Activated naive CD8-positive, alpha-beta T cell treated with anti-CD3 and anti-CD28 coated beads, Interleukin-2, amount 10 ng/mL, durations not matched to agents 7 days and 5 days (primary cell): ENCODE measurements at regions not wholly inside any gene's neighbourhood (a gene's known extent, or its start where the extent isn't known, plus 50 kb on each side); places are given as distances from the start of the nearest gene placed in this dataset.

Source experiments
- ATAC-seq: fragments of 150-1000 bp; cut with Tn5 transposase; one replicate; pipeline ENCODE4 v1.10.0; 2021; ENCODE audit warnings: low read depth, moderate library complexity
- POLR2A ChIA-PET: fragments of 350-600 bp; sonication (Branson Sonifier 250); formaldehyde crosslinking; loops from one replicate; lab custom pipeline; 2021; ENCODE audit warnings: antibody characterized with exemption; lab: Charles Lee
- DNase-seq: peaks from one replicate; pipeline ENCODE4 v3.0.0; 2021
- H3K27ac Mint-ChIP-seq: one replicate; pipeline ENCODE4 v1.8.0; 2022; ENCODE audit warnings: mild to moderate bottlenecking, mixed read lengths
- H3K27me3 Mint-ChIP-seq: one replicate; pipeline ENCODE4 v1.8.0; 2022; ENCODE audit warnings: mild to moderate bottlenecking, moderate library complexity, mixed read lengths
- H3K36me3 Mint-ChIP-seq: one replicate; pipeline ENCODE4 v1.8.0; 2021; ENCODE audit warnings: mild to moderate bottlenecking, mixed read lengths
- H3K4me1 Mint-ChIP-seq: one replicate; pipeline ENCODE4 v1.8.0; 2021; ENCODE audit warnings: mixed read lengths
- H3K4me3 Mint-ChIP-seq: one replicate; pipeline ENCODE4 v1.8.0; 2022; ENCODE audit warnings: mild to moderate bottlenecking, moderate library complexity, mixed read lengths
- H3K9me3 Mint-ChIP-seq: one replicate; pipeline ENCODE4 v1.8.0; 2021; ENCODE audit warnings: mixed read lengths

GRCh38 chr5:156251076-156251475 is 75.9 kb upstream of the SGCD start:
- no peaks in the 10 kb centered on the region for H3K9me3 Mint-ChIP-seq
- no peaks in the 10 kb centered on the region for H3K36me3 Mint-ChIP-seq
- ATAC-seq = no peak
- no peak overlapping the region for H3K4me3 Mint-ChIP-seq
- no peak for DNase-seq
- POLR2A ChIA-PET = no interaction called here
- no peaks in the 10 kb centered on the region for H3K4me1 Mint-ChIP-seq
- H3K27me3 Mint-ChIP-seq = peaks cover 2% of the 10 kb centered on the region
- no peak overlapping the region for H3K27ac Mint-ChIP-seq

GRCh38 chr5:156253130-156253529 is 73.8 kb upstream of the SGCD start:
- H3K9me3 Mint-ChIP-seq = no peaks in the 10 kb centered on the region
- H3K27me3 Mint-ChIP-seq = no peaks in the 10 kb centered on the region

GRCh38 chr5:156254196-156254595 is 72.8 kb upstream of the SGCD start:
- ATAC-seq = no peak
- Mint-ChIP-seq H3K4me1 (no peaks in the 10 kb centered on the region), H3K36me3 (no peaks in the 10 kb centered on the region), H3K27ac (no peak overlapping the region), H3K27me3 (no peaks in the 10 kb centered on the region), H3K4me3 (no peak overlapping the region), H3K9me3 (no peaks in the 10 kb centered on the region)
- DNase-seq = no peak
- POLR2A ChIA-PET = no interaction called here

More at GRCh38 chr5:156253130-156253529, 73.8 kb upstream of the SGCD start:
- DNase-seq (no peak), ATAC-seq (no peak)
- POLR2A ChIA-PET = no interaction called here
- no peak overlapping the region for H3K4me3 Mint-ChIP-seq
- no peak overlapping the region for H3K27ac Mint-ChIP-seq
- no peaks in the 10 kb centered on the region for H3K4me1 Mint-ChIP-seq
- H3K36me3 Mint-ChIP-seq = no peaks in the 10 kb centered on the region

GRCh38 chr5:156256642-156257041 is 70.3 kb upstream of the SGCD start:
- ATAC-seq = no peak

GRCh38 chr5:156258934-156259333 is 68.0 kb upstream of the SGCD start:
- Mint-ChIP-seq H3K4me1 (no peaks in the 10 kb centered on the region), H3K27me3 (no peaks in the 10 kb centered on the region), H3K9me3 (no peaks in the 10 kb centered on the region), H3K36me3 (no peaks in the 10 kb centered on the region), H3K4me3 (no peak overlapping the region), H3K27ac (no peak overlapping the region)
- DNase-seq = no peak
- ATAC-seq = no peak
- POLR2A ChIA-PET = no interaction called here

More at GRCh38 chr5:156256642-156257041, 70.3 kb upstream of the SGCD start:
- Mint-ChIP-seq H3K4me1 (no peaks in the 10 kb centered on the region), H3K4me3 (no peak overlapping the region), H3K36me3 (no peaks in the 10 kb centered on the region), H3K27ac (no peak overlapping the region), H3K9me3 (no peaks in the 10 kb centered on the region), H3K27me3 (no peaks in the 10 kb centered on the region)
- POLR2A ChIA-PET = no interaction called here
- DNase-seq = no peak

- no peaks in the 10 kb centered on the region for H3K4me1 Mint-ChIP-seq
- ATAC-seq = no peak
- DNase-seq = no peak
- no peak overlapping the region for H3K27ac Mint-ChIP-seq
- H3K27me3 Mint-ChIP-seq = no peaks in the 10 kb centered on the region
- H3K36me3 Mint-ChIP-seq = no peaks in the 10 kb centered on the region
- no peak overlapping the region for H3K4me3 Mint-ChIP-seq
- H3K9me3 Mint-ChIP-seq = no peaks in the 10 kb centered on the region
- POLR2A ChIA-PET = no interaction called here
Observed at GRCh38 chr5:156259618-156260017, 67.3 kb upstream of the SGCD start.

GRCh38 chr5:156261275-156261939 is 65.6 kb upstream of the SGCD start:
- DNase-seq (no peak), ATAC-seq (no peak)
- no peak overlapping the region for H3K27ac Mint-ChIP-seq
- no peaks in the 10 kb centered on the region for H3K36me3 Mint-ChIP-seq
- H3K4me3 Mint-ChIP-seq = no peak overlapping the region
- no peaks in the 10 kb centered on the region for H3K9me3 Mint-ChIP-seq
- H3K4me1 Mint-ChIP-seq = no peaks in the 10 kb centered on the region
- no peaks in the 10 kb centered on the region for H3K27me3 Mint-ChIP-seq
- POLR2A ChIA-PET = no interaction called here

- DNase-seq (no peak), ATAC-seq (no peak)
- Mint-ChIP-seq H3K27ac (no peak overlapping the region), H3K9me3 (no peaks in the 10 kb centered on the region), H3K36me3 (no peaks in the 10 kb centered on the region), H3K27me3 (no peaks in the 10 kb centered on the region), H3K4me3 (no peak overlapping the region), H3K4me1 (no peaks in the 10 kb centered on the region)
- POLR2A ChIA-PET = no interaction called here
Observed at GRCh38 chr5:156271569-156271968, 55.4 kb upstream of the SGCD start.

- POLR2A ChIA-PET = no interaction called here
- Mint-ChIP-seq H3K36me3 (no peaks in the 10 kb centered on the region), H3K9me3 (no peaks in the 10 kb centered on the region), H3K4me3 (no peak overlapping the region), H3K4me1 (no peaks in the 10 kb centered on the region), H3K27ac (no peak overlapping the region), H3K27me3 (no peaks in the 10 kb centered on the region)
- ATAC-seq (no peak), DNase-seq (no peak)
Observed at GRCh38 chr5:156272139-156272538, 54.8 kb upstream of the SGCD start.

GRCh38 chr5:156273325-156273724 is 53.6 kb upstream of the SGCD start:
- H3K4me3 Mint-ChIP-seq = no peak overlapping the region
- H3K9me3 Mint-ChIP-seq = no peaks in the 10 kb centered on the region
- ATAC-seq (no peak), DNase-seq (no peak)
- H3K36me3 Mint-ChIP-seq = no peaks in the 10 kb centered on the region
- no peaks in the 10 kb centered on the region for H3K4me1 Mint-ChIP-seq
- POLR2A ChIA-PET = no interaction called here
- peaks cover 2% of the 10 kb centered on the region for H3K27me3 Mint-ChIP-seq
- H3K27ac Mint-ChIP-seq = no peak overlapping the region

GRCh38 chr5:156274453-156274852 is 52.5 kb upstream of the SGCD start:
- H3K27ac Mint-ChIP-seq = no peak overlapping the region
- H3K36me3 Mint-ChIP-seq = no peaks in the 10 kb centered on the region
- H3K4me3 Mint-ChIP-seq = no peak overlapping the region
- peaks cover 2% of the 10 kb centered on the region for H3K27me3 Mint-ChIP-seq
- DNase-seq (no peak), ATAC-seq (no peak)
- H3K4me1 Mint-ChIP-seq = no peaks in the 10 kb centered on the region
- POLR2A ChIA-PET = no interaction called here
- H3K9me3 Mint-ChIP-seq = no peaks in the 10 kb centered on the region
